ENCODE measurements at regions not wholly inside any gene's neighbourhood (a gene's known extent, or its start where the extent isn't known, plus 50 kb on each side); places are given as distances from the start of the nearest gene placed in this dataset.
"Not testable (repeated sequence)": the region's sequence is repeated elsewhere in the genome, so short reads cannot be mapped to it uniquely, and the experiment has no call there.

DNA sequence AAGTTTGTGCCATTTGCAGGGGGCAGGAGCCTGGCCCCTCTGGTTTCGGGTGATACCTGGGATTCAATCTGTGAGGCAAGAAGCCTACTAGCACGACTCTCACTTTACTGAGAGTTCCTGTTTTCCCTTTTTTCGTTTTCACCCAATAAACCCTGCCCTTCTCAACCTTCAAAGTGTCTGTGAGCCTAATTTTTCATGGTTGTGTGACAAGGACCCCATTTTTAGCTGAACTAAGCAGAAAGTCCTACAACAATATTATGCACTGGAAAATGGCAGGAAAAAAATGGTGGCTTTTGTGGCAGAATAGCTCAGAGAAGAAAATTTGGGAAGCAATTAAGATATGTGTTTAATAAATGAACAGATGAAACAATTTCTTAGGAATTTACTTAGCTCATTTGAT is 432.1 kb downstream of the C12orf50 start:
- no peak for TF ChIP-seq CTCF (IDR thresholded peaks at IDR 0.05)
- no peaks in the 10 kb centered on the region for H3K36me3 ChIP-seq
- H3K9ac ChIP-seq (ENCODE audit: low read depth in 2 of 2, low read length in 2 of 2), result no peak overlapping the region
- no peaks in the 10 kb centered on the region for H3K27me3 ChIP-seq
- DNase-seq, result no peak
- H3K9me3 ChIP-seq, result no peaks in the 10 kb centered on the region
- no peak overlapping the region for H3K27ac ChIP-seq
- no peak overlapping the region for H3K4me3 ChIP-seq
- intact Hi-C loops (cut with DNase I), result no loop called here
- H3K4me1 ChIP-seq, result no peaks in the 10 kb centered on the region

DNA sequence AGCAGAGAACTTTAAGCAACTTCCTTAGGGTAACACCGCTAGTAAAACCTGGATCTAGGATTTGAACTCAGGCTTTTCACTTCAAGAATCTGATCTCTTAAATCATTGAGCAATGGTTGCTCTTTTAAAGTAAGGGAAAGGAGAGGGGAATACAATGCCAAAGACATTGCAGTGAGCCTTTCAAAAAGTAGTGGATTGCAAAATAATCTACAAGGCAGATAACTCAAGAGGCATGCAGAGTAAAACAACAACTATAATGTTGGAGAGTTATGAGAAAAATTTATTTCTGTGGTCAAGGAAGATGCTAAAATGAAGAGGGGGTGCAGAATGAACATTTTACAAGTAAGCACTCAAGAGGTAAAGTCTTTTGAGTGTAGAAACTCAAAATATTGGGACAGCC is 432.6 kb downstream of the C12orf50 start:
- Histone ChIP-seq H3K27me3 (no peaks in the 10 kb centered on the region), H3K36me3 (no peaks in the 10 kb centered on the region), H3K9me3 (no peaks in the 10 kb centered on the region), H3K4me1 (no peaks in the 10 kb centered on the region), H3K27ac (no peak overlapping the region), H3K9ac (ENCODE audit: low read depth in 2 of 2, low read length in 2 of 2) (no peak overlapping the region), H3K4me3 (no peak overlapping the region)
- no peak for DNase-seq
- intact Hi-C loops (cut with DNase I), result no loop called here
- no peak for TF ChIP-seq CTCF (IDR thresholded peaks at IDR 0.05)

- no peak for DNase-seq
- H3K27ac ChIP-seq, result no peak overlapping the region
- H3K4me3 ChIP-seq, result no peak overlapping the region
- H3K9me3 ChIP-seq, result no peaks in the 10 kb centered on the region
- intact Hi-C loops (cut with DNase I), result no loop called here
- TF ChIP-seq CTCF (IDR thresholded peaks at IDR 0.05), result no peak
- H3K4me1 ChIP-seq, result no peaks in the 10 kb centered on the region
- H3K27me3 ChIP-seq, result no peaks in the 10 kb centered on the region
- no peaks in the 10 kb centered on the region for H3K36me3 ChIP-seq
- H3K9ac ChIP-seq (ENCODE audit: low read depth in 2 of 2, low read length in 2 of 2), result no peak overlapping the region
Measured at GRCh38 chr12:87596134-87596533, 433.1 kb downstream of the C12orf50 start.

- TF ChIP-seq CTCF (IDR thresholded peaks at IDR 0.05), result no peak
- H3K4me1 ChIP-seq, result no peaks in the 10 kb centered on the region
- intact Hi-C loops (cut with DNase I), result no loop called here
- no peaks in the 10 kb centered on the region for H3K9me3 ChIP-seq
- no peaks in the 10 kb centered on the region for H3K36me3 ChIP-seq
- no peak overlapping the region for H3K27ac ChIP-seq
- no peak overlapping the region for H3K4me3 ChIP-seq
- H3K27me3 ChIP-seq, result no peaks in the 10 kb centered on the region
- no peak for DNase-seq
- no peak overlapping the region for H3K9ac ChIP-seq (ENCODE audit: low read depth in 2 of 2, low read length in 2 of 2)
Measured at GRCh38 chr12:87585882-87586557, 443.2 kb downstream of the C12orf50 start.

- H3K4me1 ChIP-seq; intact Hi-C loops (cut with DNase I); H3K27ac ChIP-seq; H3K4me3 ChIP-seq; H3K9ac ChIP-seq (ENCODE audit: low read depth in 2 of 2, low read length in 2 of 2); H3K9me3 ChIP-seq; DNase-seq; H3K27me3 ChIP-seq; H3K36me3 ChIP-seq: not testable (repeated sequence)
Measured at GRCh38 chr12:87579091-87579490, 450.1 kb downstream of the C12orf50 start.

DNA sequence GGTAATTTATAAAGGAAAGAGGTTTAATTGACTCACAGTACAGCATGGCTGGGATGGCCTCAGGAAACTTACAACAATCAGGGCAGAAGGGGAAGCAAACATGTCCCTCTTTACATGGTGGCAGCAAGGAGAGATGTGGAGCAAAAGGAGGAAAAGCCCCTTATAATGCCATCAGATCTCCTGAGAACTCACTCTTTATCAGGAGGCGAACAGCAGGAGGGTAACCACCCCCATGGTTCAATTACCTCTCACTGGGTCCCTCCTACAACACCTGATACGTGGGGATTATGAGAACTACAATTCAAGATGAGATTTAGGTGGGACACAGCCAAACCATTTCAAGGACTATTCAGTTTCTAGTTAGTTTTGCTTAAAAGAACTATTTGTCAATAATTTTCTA is 453.3 kb downstream of the C12orf50 start:
- H3K4me3 ChIP-seq, result no peak overlapping the region
- DNase-seq, result no peak
- H3K27me3 ChIP-seq, result no peaks in the 10 kb centered on the region
- intact Hi-C loops (cut with DNase I), result no loop called here
- no peaks in the 10 kb centered on the region for H3K9me3 ChIP-seq
- no peak overlapping the region for H3K27ac ChIP-seq
- no peak for TF ChIP-seq CTCF (IDR thresholded peaks at IDR 0.05)
- no peaks in the 10 kb centered on the region for H3K36me3 ChIP-seq
- H3K4me1 ChIP-seq, result no peaks in the 10 kb centered on the region
- no peak overlapping the region for H3K9ac ChIP-seq (ENCODE audit: low read depth in 2 of 2, low read length in 2 of 2)

GRCh38 chr12:87566918-87567317 is 462.3 kb downstream of the C12orf50 start:
- intact Hi-C loops (cut with DNase I); H3K36me3 ChIP-seq; H3K4me3 ChIP-seq; DNase-seq; H3K9ac ChIP-seq (ENCODE audit: low read depth in 2 of 2, low read length in 2 of 2); H3K27me3 ChIP-seq; H3K9me3 ChIP-seq; H3K4me1 ChIP-seq; H3K27ac ChIP-seq: not testable (repeated sequence)
